ENCODE measurements at regions not wholly inside any gene's neighbourhood (a gene's known extent, or its start where the extent isn't known, plus 50 kb on each side); places are given as distances from the start of the nearest gene placed in this dataset.
A peak's percentile ranks its signal among the peaks of the same experiment; 100 is the strongest.

DNA sequence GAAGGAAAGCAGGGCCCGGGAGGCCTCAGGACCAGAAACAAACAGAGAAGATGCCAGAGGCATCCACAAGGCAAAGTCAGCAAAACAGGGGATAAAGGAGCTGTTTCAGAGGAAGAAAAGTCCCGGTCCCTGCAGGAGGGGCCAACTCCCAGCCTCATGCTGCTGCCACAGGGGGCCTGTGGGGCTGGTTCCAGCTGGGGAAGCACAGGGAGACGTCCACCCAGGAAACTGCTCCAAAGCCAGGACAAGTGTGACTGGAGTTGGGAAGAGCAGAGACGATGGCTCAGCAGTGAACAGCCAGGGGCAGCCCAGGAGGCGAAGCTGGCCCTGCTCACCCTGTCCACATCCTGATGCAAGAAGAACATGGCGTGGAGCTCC is 454.4 kb downstream of the BRD1 start:
- no peak for ATAC-seq
- DNase-seq = no peak
- no peak overlapping the region for H3K27ac Mint-ChIP-seq
- H3K4me3 Mint-ChIP-seq = no peak overlapping the region
- H3K9me3 Mint-ChIP-seq = no peaks in the 10 kb centered on the region
- H3K4me1 Mint-ChIP-seq = peaks cover 5% of the 10 kb centered on the region
- peaks cover 53% of the 10 kb centered on the region for H3K27me3 Mint-ChIP-seq

DNA sequence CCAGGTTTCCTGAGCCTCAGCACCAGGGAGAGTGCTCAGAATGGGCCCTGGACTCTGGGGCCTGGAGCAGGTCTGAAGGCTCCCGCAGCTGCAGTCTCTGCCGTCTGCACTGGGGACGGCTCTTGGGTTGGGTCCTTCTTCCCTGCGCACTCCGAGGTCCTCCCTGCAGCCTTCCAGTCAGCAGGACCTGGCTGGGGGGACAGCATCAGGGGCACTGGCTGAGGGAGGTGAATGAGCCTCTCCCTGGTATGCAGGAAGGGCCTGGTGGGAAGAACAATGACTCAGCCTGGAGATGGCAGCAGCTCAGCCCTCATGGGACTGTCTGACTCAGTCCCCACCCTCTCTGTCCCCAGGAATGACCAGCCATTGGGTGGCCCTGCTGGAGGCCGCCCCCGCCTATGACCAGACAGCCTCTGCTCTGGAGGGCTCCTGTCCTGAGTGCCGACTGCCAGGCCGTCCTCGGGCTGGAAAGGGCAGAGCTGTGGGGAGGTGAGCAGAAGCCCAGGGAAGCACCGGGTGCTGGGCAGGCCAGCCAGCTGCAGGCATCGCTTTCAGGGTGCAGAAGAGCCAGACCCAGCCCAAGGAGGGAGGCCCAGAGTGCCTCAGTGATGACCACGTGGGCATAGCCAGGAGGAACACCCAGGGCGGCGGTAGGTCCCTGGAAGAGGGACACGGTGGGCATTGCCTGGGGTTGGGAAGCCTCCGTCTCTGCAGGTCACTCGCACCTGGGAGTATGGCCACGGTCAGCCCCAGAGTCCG is 455.0 kb downstream of the BRD1 start:
- DNase-seq (no peak), ATAC-seq (no peak)
- Mint-ChIP-seq H3K4me1 (peaks cover 5% of the 10 kb centered on the region), H3K9me3 (no peaks in the 10 kb centered on the region), H3K27me3 (peaks cover 52% of the 10 kb centered on the region), H3K27ac (peak overlapping the region in 1 of 2 donors; percentile 42), H3K4me3 (no peak overlapping the region)

DNA sequence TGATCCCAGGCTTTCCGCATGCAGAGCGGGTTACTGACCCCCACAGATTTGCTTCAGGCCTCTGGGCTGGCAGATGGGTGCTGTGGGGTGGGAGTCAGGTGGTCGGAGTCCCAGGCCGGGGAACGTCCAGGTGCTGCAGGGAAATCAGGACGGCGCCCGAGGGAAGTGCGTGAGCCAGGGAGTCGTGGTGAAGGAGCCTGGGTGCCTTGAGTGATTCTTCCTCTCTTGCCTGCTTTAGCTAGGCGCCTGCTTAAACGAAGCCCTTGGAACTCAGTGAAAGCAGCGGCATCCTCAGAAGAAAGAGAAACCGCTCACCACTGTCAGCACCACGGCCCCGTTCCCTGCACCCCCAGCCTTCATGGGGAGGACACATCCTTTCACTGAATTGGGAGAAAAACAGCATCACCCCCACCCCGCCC is 455.6 kb downstream of the BRD1 start:
- Mint-ChIP-seq H3K27me3 (peaks cover 46% of the 10 kb centered on the region), H3K4me1 (peaks cover 5% of the 10 kb centered on the region), H3K27ac (peak overlapping the region in 1 of 2 donors; percentile 42), H3K9me3 (no peaks in the 10 kb centered on the region), H3K4me3 (no peak overlapping the region)
- no peak for DNase-seq
- ATAC-seq = no peak

DNA sequence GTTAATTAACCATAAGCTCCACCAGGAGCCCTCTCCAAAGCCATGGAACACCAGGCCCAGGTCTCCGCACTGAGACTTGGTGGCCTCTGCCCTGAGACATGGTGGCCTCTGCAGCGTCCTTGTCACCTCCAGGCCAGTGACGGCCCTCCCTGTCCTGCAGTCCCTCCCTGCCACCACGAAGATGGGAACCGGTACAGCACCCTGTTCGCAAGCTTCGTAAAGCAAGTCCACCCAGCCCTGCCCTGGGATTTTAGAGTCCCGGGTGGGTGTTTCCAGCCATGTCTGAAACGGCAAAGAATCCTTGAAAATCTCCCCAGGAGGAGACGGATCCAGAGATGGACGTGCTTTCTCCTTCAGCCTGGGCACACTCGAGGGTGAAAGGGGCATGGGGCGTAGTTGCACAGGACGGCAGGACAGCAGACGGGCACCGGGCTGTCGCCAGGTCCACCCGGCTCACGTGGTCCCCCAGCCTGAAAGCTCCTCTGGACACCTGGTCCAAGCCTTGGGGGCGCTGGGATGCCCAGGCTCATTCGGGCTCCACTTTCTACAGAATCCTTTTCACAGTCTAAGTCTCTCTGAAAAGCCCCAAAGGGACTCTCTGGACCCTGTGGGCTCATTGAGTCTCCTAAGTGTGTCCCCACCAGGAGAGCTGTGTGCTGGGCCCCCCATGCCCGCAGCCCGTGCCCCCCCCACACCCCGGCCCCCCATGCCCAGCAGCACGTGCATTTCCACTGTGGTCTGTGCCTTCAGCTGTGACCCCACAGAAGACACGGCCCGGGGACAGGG is 456.2 kb downstream of the BRD1 start:
- Mint-ChIP-seq H3K27ac (no peak overlapping the region), H3K27me3 (peaks cover 47% of the 10 kb centered on the region), H3K4me3 (no peak overlapping the region), H3K4me1 (peaks cover 5% of the 10 kb centered on the region), H3K9me3 (no peaks in the 10 kb centered on the region)
- DNase-seq = no peak
- no peak for ATAC-seq

DNA sequence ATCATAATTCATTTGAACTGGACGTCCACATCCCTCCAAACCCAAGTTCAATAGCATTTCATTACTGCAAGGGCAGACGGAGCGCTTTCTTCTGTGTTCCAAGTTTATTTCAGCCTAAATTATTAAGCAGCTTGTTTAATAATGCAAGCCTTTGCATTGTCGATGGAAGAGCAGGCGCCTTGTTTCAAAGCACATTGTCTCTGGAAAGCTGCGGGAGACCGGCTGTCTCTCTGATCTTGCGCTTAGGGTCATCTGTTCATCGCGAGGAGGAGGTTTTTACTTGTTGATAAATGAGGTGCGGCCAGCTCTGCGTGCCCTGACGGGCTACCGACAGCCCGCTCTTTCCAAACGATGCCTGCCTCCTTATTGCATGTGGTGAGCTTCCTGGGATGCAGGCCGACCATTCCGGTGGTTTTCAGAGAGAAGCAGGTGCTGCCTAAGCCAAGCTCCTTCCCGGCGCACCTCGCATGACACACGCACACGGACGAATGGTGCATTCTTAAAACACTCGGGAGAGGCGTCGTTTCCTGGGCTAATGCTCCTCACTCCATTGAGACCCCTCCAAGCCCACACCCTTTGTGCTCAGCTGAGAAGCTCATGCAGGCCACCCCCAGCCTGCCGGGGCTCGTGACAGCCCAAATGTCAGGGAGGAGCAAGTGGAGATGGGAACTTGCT is 456.9 kb downstream of the BRD1 start:
- no peak for ATAC-seq
- Mint-ChIP-seq H3K27me3 (peaks cover 55% of the 10 kb centered on the region), H3K9me3 (no peaks in the 10 kb centered on the region), H3K4me3 (no peak overlapping the region), H3K4me1 (peaks cover 5% of the 10 kb centered on the region), H3K27ac (no peak overlapping the region)
- no peak for DNase-seq

DNA sequence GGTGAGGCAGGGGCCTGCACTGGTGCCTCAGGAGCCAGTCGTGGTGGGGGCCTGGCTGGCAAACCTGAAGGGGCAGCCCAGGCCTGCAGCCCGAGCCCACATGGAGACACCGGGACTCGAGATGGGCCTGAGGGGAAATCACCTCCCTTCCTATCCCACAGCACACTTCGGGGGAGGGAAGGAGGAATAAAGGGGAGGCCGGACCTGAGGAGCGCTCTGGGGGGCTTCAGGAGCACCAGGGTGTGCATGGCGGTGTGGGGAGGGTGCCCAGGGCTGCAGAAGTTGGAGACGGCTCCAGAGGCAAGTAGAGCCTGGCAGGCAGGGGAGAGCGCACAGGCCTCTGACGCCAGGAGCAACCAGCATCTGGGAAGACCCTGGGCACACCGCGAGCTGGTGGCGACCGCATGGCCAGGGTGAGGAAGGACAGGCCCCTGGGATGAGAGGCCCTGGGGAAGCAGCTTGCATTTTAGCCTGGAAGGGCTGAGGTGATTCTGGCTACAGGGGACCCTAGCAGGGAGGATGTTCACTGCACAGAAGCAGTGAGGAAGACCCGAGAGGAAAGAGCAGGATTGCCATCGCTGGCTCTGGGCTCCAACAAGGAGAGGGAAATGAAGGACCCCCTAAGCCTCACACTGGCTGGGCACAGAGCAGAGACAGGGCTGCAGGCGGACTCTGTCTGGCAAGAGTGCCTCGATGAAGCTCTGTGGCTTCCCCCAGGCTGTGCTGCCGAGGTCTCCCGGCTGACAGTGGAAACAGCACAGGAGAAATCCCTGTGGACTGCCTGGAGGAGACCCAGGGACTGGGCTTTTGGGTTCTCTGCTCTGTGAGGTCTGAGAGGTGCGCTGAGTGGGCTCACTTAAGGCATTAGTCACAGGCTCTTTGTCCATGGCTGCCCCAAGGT is 457.7 kb downstream of the BRD1 start:
- DNase-seq (no peak), ATAC-seq (no peak)
- Mint-ChIP-seq H3K4me1 (peaks cover 5% of the 10 kb centered on the region), H3K9me3 (no peaks in the 10 kb centered on the region), H3K27ac (no peak overlapping the region), H3K4me3 (no peak overlapping the region), H3K27me3 (peaks cover 57% of the 10 kb centered on the region)

DNA sequence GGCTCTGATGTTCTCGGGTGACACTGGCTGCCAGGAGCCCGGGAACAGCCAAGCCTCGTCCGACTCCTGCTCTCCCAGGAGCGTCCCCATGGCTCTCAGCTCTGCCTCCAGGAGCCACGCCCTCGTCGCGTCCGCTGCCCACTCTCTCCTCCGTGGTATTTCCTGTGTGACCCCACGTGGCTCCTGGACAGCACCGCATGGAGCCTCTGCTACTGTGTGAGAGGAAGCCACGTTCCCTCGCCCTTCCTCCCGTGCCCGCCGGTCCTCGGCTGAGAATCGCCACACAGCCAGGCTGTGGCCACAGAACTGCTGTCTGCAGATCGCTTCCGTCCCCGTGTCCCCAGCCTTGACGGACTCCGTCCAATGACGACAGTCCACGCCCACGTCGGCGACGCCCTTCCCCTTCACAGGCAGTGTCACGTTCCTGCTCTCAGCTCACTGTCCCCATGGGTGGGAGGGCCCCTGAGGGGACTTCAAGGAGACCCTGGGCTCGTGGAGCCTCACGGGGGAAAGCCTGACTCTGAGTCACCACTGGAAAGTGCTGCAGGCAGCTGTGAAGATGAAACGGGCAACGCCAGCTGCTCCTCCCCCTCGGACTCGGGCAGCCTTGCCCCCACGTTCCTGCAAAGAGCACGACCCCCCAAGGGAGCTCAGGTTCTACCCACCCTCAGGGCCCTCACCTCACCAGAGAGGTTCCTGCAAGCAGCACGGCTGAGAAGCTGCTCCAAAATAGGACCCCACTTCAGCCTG is 458.5 kb downstream of the BRD1 start:
- no peak for ATAC-seq
- H3K27me3 Mint-ChIP-seq = peaks cover 57% of the 10 kb centered on the region
- H3K27ac Mint-ChIP-seq = no peak overlapping the region
- DNase-seq = no peak
- peaks cover 5% of the 10 kb centered on the region for H3K4me1 Mint-ChIP-seq
- H3K4me3 Mint-ChIP-seq = peak overlapping the region in 1 of 2 donors; percentile 60
- no peaks in the 10 kb centered on the region for H3K9me3 Mint-ChIP-seq

DNA sequence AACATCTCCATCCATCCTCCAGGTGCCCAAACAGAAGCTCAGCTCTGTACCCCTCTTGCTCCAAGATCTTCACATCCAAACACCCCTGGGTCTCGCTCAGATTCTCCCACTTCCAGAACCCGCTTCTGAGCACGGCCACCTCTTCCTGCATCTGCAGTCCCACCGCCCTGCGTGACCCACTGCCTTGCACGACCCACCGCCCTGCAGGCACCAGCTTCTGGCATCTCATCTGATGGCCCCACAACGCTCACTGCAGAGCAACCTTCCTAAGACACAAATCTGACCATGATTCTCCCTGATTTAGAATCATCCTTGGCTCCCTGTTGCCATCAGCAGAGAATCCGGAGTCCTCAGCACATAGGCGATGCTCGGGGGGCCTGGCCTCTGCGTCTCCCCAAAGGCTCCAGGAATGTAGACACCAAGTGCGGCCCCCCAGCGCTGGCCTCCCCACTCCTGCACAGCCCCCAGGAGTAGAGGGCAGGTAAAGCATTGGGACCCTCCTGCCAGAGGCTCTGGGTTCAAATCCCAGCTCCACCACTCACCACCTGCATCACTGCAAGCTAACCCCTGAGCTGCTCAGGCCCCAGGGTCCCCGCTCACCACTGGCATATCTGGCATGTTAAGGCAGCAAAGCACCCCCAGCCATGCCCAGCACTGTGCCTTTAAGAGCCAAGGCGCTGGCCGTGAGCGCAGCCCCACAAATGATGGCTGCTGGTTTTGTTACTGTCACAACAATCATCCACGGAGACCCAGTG is 459.3 kb downstream of the BRD1 start:
- H3K9me3 Mint-ChIP-seq = no peaks in the 10 kb centered on the region
- peaks cover 54% of the 10 kb centered on the region for H3K27me3 Mint-ChIP-seq
- no peak for DNase-seq
- ATAC-seq = no peak
- H3K4me1 Mint-ChIP-seq = peaks cover 5% of the 10 kb centered on the region
- H3K4me3 Mint-ChIP-seq = no peak overlapping the region
- no peak overlapping the region for H3K27ac Mint-ChIP-seq

DNA sequence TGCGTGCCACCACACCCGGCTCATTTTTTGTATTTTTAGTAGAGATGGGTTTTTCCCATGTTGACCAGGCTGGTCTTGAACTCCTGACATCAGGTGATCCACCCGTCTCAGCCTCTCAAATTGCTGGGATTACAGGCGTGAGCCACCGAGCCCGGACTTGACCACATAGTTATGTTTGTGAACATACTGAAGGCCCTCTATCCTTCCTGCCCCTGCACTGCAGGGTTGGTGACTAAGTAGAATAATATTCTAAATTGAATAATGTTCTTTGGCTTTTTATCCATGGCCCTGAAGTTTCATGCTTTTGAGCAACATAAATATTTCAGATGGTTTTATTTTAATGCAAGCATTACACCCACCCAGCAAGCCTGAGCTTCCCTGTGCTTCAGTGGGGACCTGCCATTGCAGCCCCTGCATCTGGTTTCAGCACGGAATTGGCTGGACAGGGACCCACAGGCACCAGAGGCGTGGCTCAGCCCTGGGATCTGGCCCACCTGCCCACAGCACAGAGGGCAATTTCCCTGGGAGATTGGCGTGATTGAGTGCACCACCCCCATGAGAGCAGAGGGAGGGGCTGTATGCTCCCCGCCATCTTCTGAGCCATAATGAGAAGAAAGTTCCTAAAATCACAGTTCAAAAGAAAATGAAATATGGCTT is 460.5 kb downstream of the BRD1 start:
- H3K27ac Mint-ChIP-seq = no peak overlapping the region
- peaks cover 51% of the 10 kb centered on the region for H3K27me3 Mint-ChIP-seq
- ATAC-seq (no peak), DNase-seq (no peak)
- no peaks in the 10 kb centered on the region for H3K9me3 Mint-ChIP-seq
- H3K4me1 Mint-ChIP-seq = peaks cover 5% of the 10 kb centered on the region
- H3K4me3 Mint-ChIP-seq = no peak overlapping the region

DNA sequence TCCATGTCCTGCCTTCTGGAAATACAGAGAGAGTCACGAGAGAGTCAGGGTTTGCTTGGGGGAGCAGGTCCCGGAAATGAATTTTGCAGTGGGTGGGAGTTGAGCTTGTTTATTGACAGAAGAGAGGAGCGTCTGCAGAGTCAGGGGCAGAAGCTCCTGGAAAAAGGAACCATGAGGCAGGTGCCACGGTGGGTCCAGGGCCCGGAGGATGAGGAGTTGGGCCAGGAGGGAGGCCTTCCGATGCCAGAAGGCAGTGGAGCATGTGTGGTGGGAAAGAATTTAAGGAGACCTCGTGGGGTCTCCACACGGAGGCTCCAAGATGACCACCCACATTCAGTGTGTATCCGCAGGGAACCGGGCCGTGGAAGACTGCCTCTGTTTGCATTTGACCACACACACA is 461.2 kb downstream of the BRD1 start:
- no peak overlapping the region for H3K27ac Mint-ChIP-seq
- no peak overlapping the region for H3K4me3 Mint-ChIP-seq
- DNase-seq (no peak), ATAC-seq (no peak)
- H3K4me1 Mint-ChIP-seq = peaks cover 5% of the 10 kb centered on the region
- H3K9me3 Mint-ChIP-seq = no peaks in the 10 kb centered on the region
- H3K27me3 Mint-ChIP-seq = peaks cover 58% of the 10 kb centered on the region

DNA sequence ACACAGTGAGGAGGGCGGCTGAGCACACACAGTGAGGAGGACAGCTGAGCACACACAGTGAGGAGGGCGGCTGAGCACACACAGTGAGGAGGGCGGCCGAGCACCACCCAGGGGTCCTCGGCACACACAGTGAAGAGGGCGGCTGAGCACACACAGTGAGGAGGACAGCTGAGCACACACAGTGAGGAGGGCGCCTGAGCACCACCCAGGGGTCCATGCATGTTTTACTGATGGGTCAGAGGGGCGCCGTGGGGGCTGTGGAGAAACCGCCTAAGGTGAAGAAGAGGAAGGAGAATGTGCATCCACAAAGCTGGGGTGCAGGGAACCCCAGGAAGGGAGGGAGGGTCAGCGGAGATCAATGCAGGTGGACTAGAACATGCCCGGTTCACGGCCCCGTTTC is 461.8 kb downstream of the BRD1 start:
- H3K4me1 Mint-ChIP-seq = peaks cover 5% of the 10 kb centered on the region
- H3K27me3 Mint-ChIP-seq = peaks cover 56% of the 10 kb centered on the region
- H3K4me3 Mint-ChIP-seq = no peak overlapping the region
- ATAC-seq (no peak), DNase-seq (no peak)
- no peak overlapping the region for H3K27ac Mint-ChIP-seq
- H3K9me3 Mint-ChIP-seq = no peaks in the 10 kb centered on the region

DNA sequence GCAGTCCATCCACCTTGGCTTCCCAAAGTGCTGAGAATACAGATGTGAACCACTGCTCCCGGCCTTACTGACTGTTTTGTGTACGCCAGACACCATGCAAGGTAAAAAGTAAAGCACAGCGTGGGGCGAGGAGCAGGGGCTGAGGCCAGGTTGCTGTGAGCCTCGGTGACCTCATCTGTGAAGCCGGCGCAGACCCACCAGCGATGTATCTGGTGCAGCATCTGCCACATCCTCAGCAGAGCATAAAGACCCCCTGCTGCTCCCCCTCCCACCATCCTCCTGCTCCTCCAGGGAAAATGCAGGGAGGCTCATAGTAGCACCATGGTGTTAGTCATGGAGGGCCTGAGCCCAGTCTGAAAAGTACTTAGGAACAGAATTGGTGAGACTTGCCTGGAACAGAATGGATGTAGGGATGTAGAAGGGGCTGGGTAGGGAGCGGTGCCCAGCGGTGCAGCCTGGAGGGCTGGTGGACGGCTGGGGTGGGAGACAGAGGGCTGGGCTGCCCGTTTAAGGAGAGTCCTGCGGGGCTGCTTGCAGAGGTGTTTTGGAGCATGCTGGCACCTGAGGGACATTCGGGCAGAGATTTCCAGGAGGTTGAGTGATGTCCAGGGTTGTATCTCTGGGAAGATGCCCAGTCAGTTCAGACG is 462.4 kb downstream of the BRD1 start:
- H3K4me1 Mint-ChIP-seq = peaks cover 5% of the 10 kb centered on the region
- H3K9me3 Mint-ChIP-seq = no peaks in the 10 kb centered on the region
- H3K4me3 Mint-ChIP-seq = no peak overlapping the region
- H3K27me3 Mint-ChIP-seq = peaks cover 56% of the 10 kb centered on the region
- H3K27ac Mint-ChIP-seq = peak overlapping the region in 1 of 2 donors; percentile 10
- ATAC-seq = no peak
- no peak for DNase-seq

DNA sequence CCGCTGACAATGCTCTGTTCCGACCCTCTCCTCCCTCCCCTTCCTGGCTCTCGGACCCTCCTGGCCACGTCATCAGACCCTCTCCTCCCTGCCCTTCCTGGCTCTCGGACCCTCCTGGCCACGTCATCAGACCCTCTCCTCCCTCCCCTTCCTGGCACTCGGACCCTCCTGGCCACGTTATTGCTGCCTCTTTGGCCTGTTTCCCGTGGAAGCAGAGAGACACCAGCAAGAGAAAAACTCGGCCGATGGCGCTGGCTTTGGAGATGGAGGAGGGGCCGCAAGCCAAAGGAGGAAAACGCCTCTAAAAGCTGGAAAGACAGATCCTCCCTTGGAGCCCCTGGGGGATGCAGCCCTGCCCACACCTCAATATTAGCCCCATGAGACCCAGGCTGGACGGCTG is 463.3 kb downstream of the BRD1 start:
- no peak for DNase-seq
- Mint-ChIP-seq H3K4me1 (peaks cover 5% of the 10 kb centered on the region), H3K27me3 (peaks cover 57% of the 10 kb centered on the region), H3K9me3 (no peaks in the 10 kb centered on the region), H3K4me3 (no peak overlapping the region), H3K27ac (no peak overlapping the region)
- ATAC-seq = no peak

Measured in stimulated activated naive CD8-positive, alpha-beta T cell treated with anti-CD3 and anti-CD28 coated beads, Interleukin-15, amount 100 ng/mL, for 72 hours (primary cell).